ENCODE measurements at regions not wholly inside any gene's neighbourhood (a gene's known extent, or its start where the extent isn't known, plus 50 kb on each side); places are given as distances from the start of the nearest gene placed in this dataset.

DNA sequence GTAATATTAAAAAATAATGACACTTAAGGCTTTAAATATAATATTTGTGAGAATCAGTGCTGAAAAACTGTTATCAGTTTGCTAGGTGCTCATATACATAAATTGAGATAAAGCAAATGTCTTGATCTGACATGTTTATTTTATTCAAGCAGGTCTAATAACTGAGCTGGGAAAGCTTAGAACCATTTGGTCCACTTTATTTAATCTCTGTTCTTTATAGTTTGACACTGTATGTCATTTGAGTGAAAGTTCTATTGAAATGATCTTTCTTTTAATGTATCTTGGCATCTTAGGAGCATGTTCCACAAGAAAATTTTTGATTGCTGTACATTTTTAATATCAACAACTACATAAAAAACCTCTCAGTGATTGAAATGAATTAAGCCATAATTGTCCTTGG is 772.0 kb upstream of the NRSN1 start:
- Mint-ChIP-seq H3K36me3 (no peaks in the 10 kb centered on the region), H3K27me3 (no peaks in the 10 kb centered on the region), H3K9me3 (peaks cover 11% of the 10 kb centered on the region), H3K4me1 (ENCODE audit: unreplicated experiment) (peaks cover 5% of the 10 kb centered on the region), H3K27ac (no peak overlapping the region), H3K4me3 (no peak overlapping the region)
- no peak for DNase-seq (ENCODE audit: extremely low spot score, unreplicated experiment)
- TF ChIP-seq, protein P1, sequence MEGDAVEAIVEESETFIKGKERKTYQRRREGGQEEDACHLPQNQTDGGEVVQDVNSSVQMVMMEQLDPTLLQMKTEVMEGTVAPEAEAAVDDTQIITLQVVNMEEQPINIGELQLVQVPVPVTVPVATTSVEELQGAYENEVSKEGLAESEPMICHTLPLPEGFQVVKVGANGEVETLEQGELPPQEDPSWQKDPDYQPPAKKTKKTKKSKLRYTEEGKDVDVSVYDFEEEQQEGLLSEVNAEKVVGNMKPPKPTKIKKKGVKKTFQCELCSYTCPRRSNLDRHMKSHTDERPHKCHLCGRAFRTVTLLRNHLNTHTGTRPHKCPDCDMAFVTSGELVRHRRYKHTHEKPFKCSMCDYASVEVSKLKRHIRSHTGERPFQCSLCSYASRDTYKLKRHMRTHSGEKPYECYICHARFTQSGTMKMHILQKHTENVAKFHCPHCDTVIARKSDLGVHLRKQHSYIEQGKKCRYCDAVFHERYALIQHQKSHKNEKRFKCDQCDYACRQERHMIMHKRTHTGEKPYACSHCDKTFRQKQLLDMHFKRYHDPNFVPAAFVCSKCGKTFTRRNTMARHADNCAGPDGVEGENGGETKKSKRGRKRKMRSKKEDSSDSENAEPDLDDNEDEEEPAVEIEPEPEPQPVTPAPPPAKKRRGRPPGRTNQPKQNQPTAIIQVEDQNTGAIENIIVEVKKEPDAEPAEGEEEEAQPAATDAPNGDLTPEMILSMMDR (conservative IDR thresholded peaks at IDR 0.05), result no peak

DNA sequence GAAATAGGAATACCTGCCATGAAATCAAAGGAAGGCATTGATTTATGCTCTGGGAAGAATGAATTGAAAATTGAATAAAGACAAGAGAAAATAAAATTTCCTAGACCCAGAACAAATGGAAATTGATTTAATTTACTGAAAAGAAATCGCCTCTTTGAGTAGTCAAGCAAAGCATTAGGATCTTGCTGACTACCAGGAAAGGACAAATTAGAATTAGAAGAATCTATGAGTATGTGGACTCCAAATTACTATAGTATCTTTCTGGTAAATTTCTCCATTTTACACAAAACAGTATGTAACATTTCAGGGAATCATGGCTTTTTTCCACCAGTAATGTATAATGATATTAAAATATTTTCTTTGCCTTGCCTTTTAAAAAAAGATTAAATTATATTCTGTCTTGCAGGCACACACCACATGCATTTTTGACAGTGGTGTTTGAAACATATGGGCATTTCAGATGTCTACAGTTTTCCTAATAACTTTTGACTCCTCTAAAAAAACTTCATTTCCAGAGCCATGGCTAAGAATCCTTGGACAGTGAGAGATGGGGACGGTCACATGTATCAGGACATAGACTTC is 768.7 kb upstream of the NRSN1 start:
- H3K27ac Mint-ChIP-seq, result no peak overlapping the region
- no peaks in the 10 kb centered on the region for H3K4me1 Mint-ChIP-seq (ENCODE audit: unreplicated experiment)
- peaks cover 4% of the 10 kb centered on the region for H3K9me3 Mint-ChIP-seq
- no peaks in the 10 kb centered on the region for H3K27me3 Mint-ChIP-seq
- no peak for DNase-seq (ENCODE audit: extremely low spot score, unreplicated experiment)
- H3K36me3 Mint-ChIP-seq, result no peaks in the 10 kb centered on the region
- TF ChIP-seq, protein P1 (conservative IDR thresholded peaks at IDR 0.05), result no peak
- no peak overlapping the region for H3K4me3 Mint-ChIP-seq

DNA sequence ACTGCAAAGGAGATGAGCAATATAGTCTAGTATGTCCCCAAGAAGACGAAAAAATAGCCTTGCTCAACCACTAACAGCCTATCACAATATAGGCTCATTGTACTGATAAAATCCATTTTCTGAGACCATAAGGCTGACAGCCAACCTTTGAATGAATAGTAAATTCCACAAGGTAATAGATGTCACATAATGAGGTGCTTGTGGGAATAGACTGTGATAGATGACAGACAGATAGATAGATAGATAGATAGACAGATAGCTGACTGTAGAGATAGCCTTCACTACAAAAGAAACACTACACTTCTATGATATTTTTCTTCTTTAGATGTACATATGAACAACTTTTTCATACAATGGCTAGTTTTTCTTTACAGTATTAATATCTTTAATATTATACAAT is 760.3 kb upstream of the NRSN1 start:
- no peaks in the 10 kb centered on the region for H3K4me1 Mint-ChIP-seq (ENCODE audit: unreplicated experiment)
- no peak overlapping the region for H3K4me3 Mint-ChIP-seq
- H3K36me3 Mint-ChIP-seq, result no peaks in the 10 kb centered on the region
- no peaks in the 10 kb centered on the region for H3K9me3 Mint-ChIP-seq
- DNase-seq (ENCODE audit: extremely low spot score, unreplicated experiment), result no peak
- H3K27ac Mint-ChIP-seq, result no peak overlapping the region
- TF ChIP-seq, protein P1 (conservative IDR thresholded peaks at IDR 0.05), result no peak
- H3K27me3 Mint-ChIP-seq, result no peaks in the 10 kb centered on the region

DNA sequence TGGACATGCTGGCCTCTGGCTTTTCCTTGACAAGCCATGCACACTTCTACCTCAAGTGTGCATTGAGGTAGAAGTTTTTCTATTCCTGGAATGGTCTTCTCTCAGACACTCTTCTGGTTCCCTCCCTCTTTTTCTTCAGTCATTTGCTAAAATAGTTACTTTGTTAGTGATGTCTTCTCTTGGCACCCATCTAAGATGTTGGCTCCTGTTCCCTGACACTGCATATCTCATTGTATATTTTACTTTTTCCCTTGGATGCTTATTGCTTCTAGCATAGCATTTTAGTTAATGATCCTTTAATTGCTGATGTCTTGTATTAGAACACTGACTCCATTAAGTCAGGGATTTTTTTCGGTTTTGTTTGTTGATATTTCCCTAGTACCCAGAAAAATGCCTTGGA is 758.7 kb upstream of the NRSN1 start:
- Mint-ChIP-seq H3K36me3 (no peaks in the 10 kb centered on the region), H3K9me3 (no peaks in the 10 kb centered on the region), H3K4me1 (ENCODE audit: unreplicated experiment) (peaks cover 4% of the 10 kb centered on the region), H3K27me3 (no peaks in the 10 kb centered on the region), H3K4me3 (no peak overlapping the region), H3K27ac (no peak overlapping the region)
- TF ChIP-seq, protein P1 (conservative IDR thresholded peaks at IDR 0.05), result no peak
- no peak for DNase-seq (ENCODE audit: extremely low spot score, unreplicated experiment)

DNA sequence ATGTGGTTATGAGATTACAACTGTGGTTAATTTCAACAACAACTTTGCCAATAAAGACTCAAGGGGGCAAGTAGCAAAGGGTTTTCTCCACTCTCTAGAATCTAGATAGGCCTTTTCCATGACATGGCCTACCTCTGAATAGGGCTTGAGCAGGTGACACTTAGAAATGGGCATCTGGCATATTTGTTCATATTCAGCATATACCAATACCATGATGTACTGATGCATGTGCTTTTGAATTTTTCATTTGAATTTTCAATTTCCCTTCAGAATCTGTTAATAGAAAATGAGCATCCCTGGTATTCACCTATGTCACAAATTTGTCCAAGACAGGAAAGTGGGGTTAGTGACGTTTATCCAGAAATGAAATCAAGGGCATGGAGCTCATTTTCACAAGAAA is 757.5 kb upstream of the NRSN1 start:
- no peaks in the 10 kb centered on the region for H3K27me3 Mint-ChIP-seq
- H3K27ac Mint-ChIP-seq, result no peak overlapping the region
- H3K4me3 Mint-ChIP-seq, result no peak overlapping the region
- TF ChIP-seq, protein P1 (conservative IDR thresholded peaks at IDR 0.05), result no peak
- no peak for DNase-seq (ENCODE audit: extremely low spot score, unreplicated experiment)
- peaks cover 4% of the 10 kb centered on the region for H3K4me1 Mint-ChIP-seq (ENCODE audit: unreplicated experiment)
- H3K9me3 Mint-ChIP-seq, result no peaks in the 10 kb centered on the region
- H3K36me3 Mint-ChIP-seq, result no peaks in the 10 kb centered on the region

DNA sequence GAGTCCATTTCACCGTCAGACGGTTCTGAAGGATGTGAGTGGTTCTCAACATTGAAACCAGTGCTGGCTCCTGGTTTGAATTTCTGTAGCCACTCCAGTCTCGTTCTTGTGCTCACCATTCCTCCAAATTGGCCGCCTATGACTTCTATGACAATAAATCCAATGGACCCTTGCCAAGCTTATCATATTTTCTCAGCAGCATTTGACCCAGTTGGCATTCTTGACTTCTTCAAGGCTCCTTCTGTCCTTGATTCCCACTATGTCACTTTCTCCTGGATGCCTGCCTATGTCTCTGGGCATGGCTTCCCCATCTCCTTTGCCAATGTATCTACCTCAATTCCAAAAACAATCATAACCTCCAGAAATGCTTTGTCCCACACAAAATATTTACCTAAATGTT is 756.0 kb upstream of the NRSN1 start:
- no peak for DNase-seq (ENCODE audit: extremely low spot score, unreplicated experiment)
- TF ChIP-seq, protein P1 (conservative IDR thresholded peaks at IDR 0.05), result no peak
- Mint-ChIP-seq H3K36me3 (no peaks in the 10 kb centered on the region), H3K27me3 (no peaks in the 10 kb centered on the region), H3K4me3 (no peak overlapping the region), H3K9me3 (no peaks in the 10 kb centered on the region), H3K27ac (no peak overlapping the region), H3K4me1 (ENCODE audit: unreplicated experiment) (peaks cover 4% of the 10 kb centered on the region)

Measured in type B pancreatic cell (in vitro differentiated cells).